CD4-positive, alpha-beta T cell treated with Interleukin-17A for 4 hours (primary cell): ENCODE measurements at regions not wholly inside any gene's neighbourhood (a gene's known extent, or its start where the extent isn't known, plus 50 kb on each side); places are given as distances from the start of the nearest gene placed in this dataset.
"Not testable (repeated sequence)": the region's sequence is repeated elsewhere in the genome, so short reads cannot be mapped to it uniquely, and the experiment has no call there.

Experiments
- DNase-seq: peaks from one replicate; pipeline ENCODE4 v3.0.0-alpha.2; 2020; ENCODE audit warnings: mixed read lengths

DNA sequence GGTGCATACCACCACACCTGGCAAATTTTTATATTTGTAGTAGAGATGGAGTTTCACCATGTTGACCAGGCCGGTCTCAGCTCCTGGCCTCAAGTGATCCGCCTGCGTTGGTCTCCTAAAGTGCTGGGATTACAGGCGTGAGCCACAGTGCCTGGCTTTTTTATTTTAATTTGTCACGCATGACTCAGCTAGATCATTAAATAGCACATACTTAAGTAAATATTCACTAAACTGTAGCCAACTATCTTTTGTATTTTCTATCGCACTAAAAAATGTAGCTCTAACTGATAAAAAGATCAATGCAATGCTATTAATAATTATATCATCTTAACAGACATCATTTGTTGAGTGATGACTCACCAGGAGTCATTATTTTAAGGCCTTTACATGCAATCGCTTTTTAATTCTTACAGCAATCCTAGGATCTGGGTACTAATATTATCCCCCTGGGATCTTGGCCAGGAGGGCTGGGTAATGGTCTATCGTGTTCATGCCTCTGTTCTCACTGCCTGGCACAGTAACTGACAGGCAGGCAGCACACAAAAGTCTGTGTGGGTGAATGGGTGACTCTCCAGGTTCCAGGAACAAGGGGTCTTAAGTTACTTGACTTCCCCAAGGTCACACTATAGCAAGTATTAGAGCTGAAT is 693.5 kb upstream of the EEF2KMT start:
- DNase-seq: no peak

DNA sequence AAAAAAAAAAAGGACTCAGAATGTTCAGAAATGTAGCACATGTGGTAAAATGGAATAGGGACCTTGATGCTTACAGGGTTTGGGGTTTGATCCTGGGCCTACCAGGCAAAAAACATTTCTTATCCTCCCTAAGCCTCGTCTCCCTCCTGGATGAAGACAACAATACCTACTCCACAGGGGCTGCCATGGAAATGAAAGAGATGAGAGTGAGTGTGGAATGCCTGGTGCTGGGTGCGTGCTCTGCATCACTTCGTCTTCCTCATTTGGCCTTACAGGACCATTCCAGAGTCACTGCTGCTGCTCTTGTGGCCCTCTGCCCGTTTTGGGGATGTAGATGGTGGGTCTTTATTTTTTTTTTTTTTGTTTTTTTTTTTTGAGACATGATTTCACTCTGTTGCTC is 692.9 kb upstream of the EEF2KMT start:
- no peak for DNase-seq

DNA sequence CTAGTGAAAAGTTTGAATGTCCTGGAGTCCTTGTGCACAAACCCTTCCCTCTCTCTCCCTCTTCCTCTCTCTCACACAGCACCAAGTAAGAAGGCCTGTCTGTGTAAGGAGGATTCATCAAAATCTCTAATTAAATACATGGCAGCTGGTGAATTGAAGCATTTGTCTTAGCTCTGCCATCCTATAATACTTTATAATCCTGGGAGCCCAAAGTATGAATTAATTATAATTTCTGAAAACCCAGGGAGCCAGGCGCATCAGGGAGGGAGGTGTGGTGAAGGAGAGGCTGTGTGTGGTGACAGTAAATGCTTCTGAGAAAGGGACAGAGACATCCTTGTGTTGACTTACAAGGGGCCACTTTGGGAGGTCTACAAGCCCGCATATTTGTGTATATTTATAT is 691.4 kb upstream of the EEF2KMT start:
- no peak for DNase-seq

DNA sequence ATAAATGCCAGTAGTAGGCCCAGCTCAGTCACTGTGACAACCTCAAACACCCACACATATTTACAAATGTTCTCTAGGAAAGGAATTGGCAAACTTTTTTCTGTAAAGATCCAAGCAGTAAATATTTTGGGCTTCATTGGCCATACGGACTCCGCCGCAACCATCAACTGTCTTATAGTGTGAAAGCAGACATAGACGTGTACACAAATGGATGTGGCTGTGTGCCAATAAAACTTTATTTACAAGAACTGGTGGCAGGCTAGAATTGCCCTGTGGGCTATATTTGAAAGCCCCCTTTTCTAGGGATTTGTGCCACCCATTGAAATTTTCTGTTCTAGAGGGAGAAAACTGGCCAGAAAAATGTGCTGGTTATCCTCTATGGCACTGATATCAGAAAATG is 683.8 kb upstream of the EEF2KMT start:
- DNase-seq: no peak

DNA sequence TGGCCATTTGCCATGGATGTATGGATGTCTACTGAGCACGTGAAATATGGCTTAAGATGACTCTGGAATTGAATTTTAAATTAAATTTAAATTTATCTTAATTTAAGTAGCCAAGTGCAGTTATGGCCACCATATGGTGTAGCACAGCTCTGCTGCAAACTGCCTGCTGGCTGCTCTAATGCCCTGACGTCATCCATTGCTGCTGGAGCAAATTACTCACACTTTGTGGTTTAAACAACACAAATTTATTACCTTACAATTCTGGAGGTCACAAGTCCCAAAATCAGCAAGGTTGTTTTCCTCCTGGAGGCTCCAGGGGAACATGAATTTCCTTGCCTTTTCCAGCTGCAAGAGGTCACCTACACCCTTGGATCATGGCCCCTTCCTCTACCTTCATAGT is 679.3 kb upstream of the EEF2KMT start:
- no peak for DNase-seq

DNA sequence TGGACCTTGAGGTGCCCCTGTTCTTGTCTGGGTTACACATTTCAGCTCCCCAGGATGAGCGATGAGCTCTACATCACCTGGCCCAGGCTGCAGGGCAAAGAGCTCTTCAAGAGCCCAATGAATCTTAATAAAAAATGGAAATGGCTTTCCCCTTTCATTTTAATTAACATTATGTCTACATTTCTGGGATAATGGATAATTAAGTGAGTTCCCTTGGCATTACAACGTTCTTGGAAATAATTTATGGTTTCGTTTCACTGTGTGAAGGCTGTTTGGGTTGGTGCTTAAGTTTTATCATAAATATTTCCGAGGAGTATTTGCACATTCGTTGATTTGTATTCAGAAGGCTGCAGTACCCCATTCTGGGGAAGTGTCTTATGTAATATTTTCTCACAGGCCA is 678.3 kb upstream of the EEF2KMT start:
- no peak for DNase-seq

DNA sequence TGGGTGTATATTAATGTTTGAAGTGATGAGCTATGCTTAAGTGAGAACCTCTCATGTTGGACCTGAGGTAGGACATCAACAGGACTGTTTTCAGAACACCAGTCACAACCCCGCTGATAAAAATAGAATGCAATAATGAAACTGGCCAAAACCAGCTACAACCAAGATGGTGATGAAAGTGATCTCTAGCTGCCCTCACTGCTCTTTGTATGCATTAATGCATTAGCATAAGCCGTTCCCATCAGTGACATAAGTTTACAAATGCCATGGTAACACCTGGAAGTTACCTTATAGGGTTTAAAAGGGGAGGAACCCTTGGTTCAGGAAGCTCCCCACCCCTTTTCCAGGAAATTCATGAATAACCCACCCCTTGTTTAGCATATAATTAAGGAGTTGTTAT is 672.5 kb upstream of the EEF2KMT start:
- DNase-seq: no peak

DNA sequence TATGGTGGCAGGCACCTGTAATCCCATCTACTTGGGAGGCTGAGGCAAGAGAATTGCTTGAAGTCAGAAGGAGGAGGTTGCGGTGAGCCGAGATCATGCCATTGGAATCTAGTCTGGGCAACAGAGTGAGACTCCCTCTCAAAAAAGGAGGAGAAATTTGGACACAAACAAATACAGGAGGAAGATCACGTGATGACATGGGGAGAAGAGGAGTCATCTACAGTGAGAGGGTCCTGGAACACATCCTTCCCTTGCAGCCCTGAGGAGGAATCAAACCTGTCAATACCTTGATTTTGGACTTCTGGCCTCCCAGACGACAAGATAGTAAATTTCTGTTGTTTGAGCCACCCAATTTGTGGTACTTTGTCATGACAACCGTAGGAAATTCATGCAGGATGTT is 671.9 kb upstream of the EEF2KMT start:
- DNase-seq: no peak

DNA sequence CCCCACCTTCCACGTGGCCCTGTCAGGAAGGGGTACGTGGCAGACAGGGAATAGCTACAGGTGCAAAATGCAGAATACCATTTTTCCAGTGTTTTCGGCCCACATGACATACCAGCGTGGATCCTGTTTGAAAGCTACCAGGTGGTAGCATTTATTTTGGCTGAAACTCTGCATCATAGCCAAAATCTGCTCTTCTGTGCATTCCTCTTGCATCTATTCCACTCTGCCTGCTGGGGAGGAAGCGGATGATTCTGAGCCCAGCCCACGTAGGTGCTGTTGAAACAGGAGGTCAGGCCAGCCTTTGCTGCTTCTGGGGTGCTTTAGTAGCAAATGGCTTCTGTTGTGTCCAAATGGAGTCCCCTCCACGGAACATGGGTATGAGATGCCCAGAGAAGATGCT is 670.9 kb upstream of the EEF2KMT start:
- no peak for DNase-seq

DNA sequence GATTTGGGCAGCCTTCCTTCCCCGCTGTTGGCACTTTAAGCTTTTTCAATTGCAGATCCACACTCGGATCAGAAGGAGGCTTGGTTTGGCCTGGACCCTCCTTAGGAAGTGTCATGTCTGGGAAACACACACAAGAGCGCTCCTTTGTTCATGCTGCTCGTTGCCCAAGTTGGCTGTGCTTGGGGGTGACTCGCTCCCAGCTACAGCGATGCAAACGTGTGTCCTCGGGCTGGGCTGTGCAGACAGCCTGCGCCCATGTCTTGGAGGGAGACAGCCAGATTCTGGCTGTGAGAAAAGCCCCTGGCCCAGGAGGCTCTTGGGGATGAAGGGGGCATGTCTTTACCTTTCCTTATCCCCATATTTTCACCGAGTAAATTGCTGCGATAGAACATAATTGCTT is 665.6 kb upstream of the EEF2KMT start:
- DNase-seq: no peak

DNA sequence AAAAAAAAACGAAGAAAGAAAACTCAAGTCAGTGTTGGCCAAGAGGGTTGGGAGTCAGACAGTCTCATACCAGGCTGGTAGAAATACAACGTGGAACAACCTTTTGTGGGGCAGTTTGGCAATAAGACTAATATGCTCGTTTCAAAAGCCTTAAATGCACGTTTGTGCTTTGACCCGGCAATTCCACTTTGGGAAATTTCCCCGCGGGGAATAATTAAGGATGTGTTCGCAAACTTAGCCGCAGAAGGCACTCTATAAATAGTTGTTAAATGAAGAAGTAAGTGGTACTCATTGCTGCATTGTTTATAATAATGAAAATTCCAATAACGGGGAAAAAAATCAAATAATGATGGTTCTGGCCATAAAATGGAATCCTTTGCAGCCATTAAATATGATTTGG is 664.8 kb upstream of the EEF2KMT start:
- no peak for DNase-seq

DNA sequence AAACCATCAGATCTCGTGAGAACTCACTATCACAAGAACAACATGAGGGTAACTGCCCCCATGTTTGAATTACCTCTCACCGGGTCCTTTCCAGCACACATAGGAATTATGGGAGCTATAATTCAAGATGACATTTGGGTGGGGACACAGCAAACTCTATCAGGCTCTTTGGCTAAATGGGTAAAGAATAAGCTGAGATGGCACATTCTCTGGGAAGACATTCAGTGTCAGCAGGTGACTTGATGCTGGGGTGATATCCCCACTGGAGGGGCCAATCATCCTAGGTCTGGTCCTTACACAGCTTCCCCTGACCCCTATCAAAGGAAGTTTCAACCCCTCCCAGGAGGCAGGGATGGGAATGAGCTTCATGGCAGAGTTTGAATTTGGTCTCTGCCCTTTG is 664.0 kb upstream of the EEF2KMT start:
- DNase-seq: no peak

DNA sequence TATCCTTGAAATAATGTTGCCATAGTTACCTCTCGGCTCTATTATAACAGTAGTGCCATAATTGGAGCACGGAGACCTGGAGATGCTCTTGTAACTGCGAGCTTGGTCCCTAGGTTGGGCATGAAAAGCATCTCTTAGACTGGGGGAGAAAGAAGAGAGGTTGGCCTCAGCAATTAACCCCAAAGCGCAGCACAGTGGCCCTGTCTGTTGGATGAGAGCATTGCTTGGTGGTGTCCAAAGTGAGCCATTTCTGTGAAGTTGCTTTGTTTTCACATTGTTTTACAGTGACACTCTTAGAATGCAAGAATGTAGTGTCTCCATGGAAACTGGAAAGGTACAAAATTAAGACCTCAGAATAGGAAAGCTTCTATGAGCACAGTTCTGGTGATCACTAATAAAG is 660.7 kb upstream of the EEF2KMT start:
- no peak for DNase-seq

DNA sequence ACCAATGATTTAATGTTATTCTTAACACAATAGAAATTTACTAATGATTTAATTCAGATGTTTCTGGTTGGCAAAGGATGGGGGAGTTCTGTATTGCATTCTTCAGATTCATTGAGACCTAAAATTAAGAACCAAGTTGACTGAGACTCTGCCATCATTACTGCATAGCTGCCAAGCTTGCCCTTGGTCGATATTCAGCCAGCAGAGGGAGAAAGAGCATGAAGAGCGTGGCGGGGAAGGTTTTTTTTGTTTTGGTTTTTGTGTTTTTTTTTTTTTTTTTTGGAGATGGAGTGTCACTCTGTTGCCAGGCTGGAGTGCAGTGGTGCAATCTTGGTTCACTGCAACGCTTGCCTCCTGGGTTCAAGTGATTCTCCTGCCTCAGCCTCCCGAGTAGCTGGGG is 659.4 kb upstream of the EEF2KMT start:
- no peak for DNase-seq

DNA sequence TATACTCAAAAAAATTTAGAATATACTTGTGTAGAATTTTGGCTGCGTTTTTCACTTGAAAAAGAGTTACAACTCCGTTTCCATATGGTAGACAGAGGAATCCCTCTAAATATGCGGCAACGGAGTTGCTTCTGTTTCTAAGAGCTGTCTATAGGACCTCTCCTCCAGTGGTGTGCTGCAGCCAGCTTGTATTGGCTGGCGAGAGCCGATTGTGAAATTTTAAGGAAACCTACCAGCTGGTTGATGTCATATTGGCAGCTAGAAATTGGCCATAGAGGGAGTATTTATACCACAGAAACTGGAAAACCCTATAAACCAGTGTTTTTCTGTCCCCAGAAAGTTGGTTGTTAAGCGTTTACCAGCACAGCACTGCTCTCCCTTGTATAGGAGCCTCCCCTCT is 655.8 kb upstream of the EEF2KMT start:
- DNase-seq: no peak

DNA sequence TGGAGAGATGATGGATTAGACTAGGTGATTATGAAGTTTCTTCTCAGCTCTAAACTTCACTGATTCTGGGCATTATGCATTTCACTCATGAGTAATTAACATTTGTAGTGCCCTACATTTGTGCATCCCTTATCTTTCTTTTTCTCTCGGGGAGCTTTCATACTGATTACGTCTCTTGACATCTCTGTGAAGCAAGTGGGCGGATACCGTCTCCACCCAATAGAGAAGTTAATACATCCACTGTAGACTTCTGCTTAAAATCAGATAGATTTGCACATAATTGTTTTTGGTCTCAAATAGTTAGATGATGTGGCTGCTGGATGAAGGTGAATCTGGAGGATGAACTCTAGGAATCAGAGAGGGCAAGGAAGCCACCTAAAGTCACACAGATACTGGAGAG is 653.6 kb upstream of the EEF2KMT start:
- no peak for DNase-seq

DNA sequence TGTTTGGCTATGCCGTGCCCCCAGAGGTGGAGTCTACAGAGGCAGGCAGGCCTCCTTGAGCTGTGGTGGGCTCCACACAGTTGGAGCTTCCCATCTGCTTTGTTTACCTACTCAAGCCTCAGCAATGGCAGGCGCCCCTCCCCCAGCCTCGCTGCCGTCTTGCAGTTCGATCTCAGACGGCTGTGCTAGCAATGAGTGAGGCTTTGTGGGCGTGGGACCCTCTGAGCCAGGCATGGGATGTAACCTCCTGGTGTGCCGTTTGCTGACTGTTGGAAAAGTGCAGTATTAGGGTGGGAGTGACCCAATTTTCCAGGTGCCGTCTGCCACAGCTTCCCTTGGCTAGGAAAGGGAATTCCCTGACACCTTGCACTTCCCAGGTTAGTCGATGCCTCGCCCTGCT is 652.8 kb upstream of the EEF2KMT start:
- DNase-seq: not testable (repeated sequence)

DNA sequence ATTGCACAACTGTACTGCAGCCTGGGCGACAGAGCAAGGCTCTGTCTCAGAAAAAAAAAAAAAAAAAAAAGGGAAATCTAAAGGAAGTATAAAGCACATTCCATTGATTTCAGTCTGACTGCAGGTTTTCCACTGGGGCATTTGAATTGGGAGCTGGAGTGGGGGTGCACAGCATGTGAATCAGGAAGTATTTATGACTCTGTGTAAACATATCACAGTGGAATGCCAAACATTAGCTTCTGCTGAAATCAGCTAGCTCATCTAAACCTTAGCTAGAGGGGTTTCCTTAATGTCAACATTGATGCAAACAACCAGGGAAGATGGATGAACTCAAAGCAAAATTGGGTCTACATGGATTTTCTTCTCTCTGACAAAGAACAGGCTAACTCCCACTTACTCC is 641.0 kb upstream of the EEF2KMT start:
- no peak for DNase-seq

DNA sequence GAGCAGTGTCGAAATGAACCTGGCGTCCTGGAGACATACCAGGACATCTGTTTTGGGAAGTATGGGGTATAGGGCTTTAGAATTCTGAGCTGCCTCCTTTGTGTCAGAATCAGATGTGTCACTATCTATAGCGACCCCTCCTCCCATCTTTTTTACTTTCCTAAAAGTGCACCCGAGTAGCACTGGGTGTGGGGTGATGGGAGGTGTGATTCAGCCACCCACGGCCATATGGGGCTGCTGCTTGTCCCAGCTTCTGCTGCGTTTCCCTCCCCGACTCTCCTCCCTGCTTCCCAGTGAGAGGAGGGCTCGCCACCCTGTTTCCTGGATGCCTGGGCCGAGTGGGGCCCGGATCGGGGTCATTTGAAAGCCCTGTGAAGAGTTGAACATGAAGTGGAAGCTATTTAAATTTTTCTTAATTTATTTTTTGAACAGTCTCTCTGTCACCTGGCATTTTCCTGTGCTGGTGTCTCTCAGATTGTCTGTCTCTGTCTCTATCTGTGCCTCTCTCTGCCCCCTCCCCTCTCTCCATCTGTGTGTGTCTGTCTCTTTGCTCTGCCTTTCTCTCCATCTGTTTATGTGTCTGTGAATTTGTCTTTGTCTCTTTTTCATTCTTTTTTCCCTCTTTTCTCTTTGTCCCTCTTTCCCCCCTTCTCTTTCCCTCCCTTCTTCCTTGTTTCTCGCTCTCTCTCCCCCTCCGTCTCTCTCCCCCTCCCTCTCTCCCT is 638.8 kb upstream of the EEF2KMT start:
- DNase-seq: no peak

DNA sequence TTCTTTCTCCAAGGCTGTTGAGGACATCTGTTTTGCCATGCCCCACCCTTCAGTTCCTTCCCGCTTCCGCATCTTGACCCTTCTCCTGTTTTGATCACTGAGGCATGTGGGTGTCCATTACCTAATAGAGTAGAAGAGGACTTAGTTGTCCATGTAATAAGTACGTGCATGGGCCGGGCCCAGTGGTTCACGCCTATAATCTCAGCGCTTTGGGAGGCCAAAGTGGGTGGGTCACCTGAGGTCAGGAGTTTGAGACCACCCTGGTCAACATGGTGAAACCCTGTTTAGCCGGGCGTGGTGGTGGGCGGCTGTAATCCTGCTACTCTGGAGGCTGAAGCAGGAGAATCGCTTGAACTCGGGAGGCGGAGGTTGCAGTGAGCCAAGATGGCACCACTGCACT is 637.8 kb upstream of the EEF2KMT start:
- no peak for DNase-seq

DNA sequence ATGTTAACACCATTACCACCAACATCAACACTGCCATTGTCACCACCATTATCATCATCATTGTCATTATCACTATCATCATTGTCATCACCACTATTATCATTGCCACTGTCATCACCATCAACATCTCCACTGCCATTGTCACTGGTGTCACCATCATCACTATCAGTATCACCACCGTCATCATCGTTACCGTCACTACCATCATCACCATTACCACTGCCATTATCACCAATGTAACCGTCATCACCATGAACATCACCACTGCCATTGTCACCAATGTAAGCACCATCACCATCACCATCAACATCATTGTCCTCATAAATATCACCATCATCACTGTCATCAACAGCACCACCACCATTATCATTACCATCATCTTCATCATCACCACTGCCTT is 633.2 kb upstream of the EEF2KMT start:
- no peak for DNase-seq

DNA sequence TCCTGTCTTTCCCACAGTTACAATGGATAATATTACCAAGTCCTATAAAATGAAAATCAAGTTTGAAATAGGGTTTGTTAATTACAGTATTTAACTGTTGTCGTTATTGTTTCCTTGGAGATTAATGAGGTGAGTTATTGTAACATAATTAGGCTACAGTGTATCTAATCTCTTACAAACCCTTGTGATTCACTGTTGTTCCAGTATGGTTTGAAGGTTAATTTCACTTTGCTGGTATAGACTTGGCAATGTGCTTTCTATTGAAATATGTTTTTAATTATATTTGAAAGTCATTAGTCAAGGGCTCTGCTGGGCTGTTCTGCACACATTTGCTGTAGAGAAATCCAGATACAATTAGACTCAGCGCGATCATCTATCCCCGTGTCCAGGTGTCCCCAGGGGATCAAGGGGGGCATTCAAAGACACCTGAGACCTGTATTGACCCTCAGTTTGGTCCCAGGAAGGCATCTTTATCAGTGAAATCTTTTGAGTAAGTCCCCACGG is 624.6 kb upstream of the EEF2KMT start:
- DNase-seq: no peak

DNA sequence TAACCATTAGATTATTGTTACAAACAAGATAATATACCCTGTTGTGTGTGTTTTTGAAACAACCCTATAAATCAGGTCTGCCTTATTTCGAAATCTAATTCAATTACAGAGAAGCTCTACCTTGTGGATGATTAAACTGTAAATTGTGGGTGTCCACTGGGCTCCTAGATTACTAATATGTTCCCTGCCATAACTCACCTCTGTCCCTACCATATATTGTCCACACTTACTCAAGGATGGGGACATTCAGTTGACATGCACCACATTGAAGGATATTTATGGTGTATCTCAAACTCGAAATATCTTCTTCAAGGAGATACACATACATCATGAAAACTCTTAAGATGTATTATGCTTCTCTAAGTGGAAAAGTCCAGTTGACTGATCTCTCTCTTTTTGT is 617.6 kb upstream of the EEF2KMT start:
- no peak for DNase-seq

DNA sequence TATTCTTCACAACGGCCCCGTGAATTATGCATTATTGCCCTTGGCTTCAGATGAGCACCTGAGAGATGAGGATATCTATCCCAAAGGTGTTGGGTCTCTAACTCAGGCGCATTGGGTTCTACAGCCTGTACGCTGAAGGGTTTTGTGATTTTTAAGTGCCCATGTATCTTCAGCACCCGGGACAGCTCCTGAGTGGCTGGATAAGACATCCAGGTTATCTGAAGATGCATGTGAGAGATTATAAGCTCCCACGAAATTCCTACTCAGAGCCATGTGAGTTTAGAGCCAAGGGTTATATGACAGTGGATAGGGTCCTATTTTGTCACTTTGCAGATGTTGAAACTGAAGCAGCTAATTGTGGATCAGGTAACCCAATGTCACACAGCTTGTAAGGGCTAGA is 612.3 kb upstream of the EEF2KMT start:
- no peak for DNase-seq

DNA sequence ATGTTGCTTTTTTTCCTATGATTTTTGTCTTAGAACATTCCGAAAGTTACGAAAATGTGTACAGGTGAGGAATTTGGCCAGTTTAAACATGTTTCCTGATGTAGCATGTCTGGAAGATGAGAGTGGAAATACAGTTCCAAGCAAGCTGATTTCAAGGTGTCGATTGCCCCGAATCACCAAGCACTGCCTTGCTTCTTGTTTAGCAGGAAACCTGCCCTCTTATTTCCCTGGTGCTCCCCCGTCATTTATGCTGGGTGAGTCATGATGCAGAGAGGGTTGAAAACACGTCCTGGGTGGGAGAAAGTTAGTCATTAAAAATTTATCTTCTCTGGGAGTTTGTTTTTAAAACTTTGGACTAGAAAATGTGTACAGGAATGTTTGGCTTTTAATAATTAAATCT is 608.6 kb upstream of the EEF2KMT start:
- no peak for DNase-seq
